ENCODE measurements at regions not wholly inside any gene's neighbourhood (a gene's known extent, or its start where the extent isn't known, plus 50 kb on each side); places are given as distances from the start of the nearest gene placed in this dataset.
"Not testable (repeated sequence)": the region's sequence is repeated elsewhere in the genome, so short reads cannot be mapped to it uniquely, and the experiment has no call there.

DNA sequence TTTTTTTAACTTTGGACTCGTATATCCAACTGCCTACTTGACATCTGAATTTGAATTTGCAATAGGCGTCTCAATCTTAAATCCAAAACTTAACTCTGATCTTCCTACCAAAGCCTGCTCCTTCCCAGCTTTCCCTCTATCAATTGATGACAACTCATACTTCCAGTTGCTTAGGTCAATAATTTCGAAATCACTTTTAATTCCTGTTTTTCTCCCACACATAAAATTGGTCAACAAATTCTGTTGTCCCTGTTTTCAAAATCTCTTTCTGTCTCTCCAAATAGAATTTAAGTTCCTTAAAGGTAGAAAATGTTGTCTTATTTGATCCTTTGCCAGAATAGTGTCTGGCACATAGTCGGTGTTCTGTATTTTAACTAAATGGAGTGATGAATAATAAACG is 332.4 kb downstream of the SATB1 start:
- Histone ChIP-seq H3K9me3 (peaks cover 4% of the 10 kb centered on the region), H3K27ac (no peak overlapping the region), H3K4me1 (no peaks in the 10 kb centered on the region), H3K27me3 (no peaks in the 10 kb centered on the region), H3K36me3 (no peaks in the 10 kb centered on the region), H3K4me3 (no peak overlapping the region)
- ATAC-seq, result no peak
- intact Hi-C loops (cut with DNase I), result no loop called here
- TF ChIP-seq, protein P1, sequence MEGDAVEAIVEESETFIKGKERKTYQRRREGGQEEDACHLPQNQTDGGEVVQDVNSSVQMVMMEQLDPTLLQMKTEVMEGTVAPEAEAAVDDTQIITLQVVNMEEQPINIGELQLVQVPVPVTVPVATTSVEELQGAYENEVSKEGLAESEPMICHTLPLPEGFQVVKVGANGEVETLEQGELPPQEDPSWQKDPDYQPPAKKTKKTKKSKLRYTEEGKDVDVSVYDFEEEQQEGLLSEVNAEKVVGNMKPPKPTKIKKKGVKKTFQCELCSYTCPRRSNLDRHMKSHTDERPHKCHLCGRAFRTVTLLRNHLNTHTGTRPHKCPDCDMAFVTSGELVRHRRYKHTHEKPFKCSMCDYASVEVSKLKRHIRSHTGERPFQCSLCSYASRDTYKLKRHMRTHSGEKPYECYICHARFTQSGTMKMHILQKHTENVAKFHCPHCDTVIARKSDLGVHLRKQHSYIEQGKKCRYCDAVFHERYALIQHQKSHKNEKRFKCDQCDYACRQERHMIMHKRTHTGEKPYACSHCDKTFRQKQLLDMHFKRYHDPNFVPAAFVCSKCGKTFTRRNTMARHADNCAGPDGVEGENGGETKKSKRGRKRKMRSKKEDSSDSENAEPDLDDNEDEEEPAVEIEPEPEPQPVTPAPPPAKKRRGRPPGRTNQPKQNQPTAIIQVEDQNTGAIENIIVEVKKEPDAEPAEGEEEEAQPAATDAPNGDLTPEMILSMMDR (IDR thresholded peaks at IDR 0.05), result no peak
- no peak for DNase-seq

- Histone ChIP-seq H3K27ac (no peak overlapping the region), H3K27me3 (no peaks in the 10 kb centered on the region), H3K4me3 (no peak overlapping the region), H3K36me3 (no peaks in the 10 kb centered on the region), H3K4me1 (no peaks in the 10 kb centered on the region), H3K9me3 (no peaks in the 10 kb centered on the region)
- TF ChIP-seq, protein P1 (IDR thresholded peaks at IDR 0.05), result no peak
- no peak for ATAC-seq
- intact Hi-C loops (cut with DNase I), result no loop called here
- no peak for DNase-seq
Measured at GRCh38 chr3:18090377-18090776, 334.8 kb downstream of the SATB1 start.

GRCh38 chr3:18087988-18088387 is 337.2 kb downstream of the SATB1 start:
- Histone ChIP-seq H3K36me3 (no peaks in the 10 kb centered on the region), H3K4me1 (no peaks in the 10 kb centered on the region), H3K4me3 (no peak overlapping the region), H3K27me3 (no peaks in the 10 kb centered on the region), H3K27ac (no peak overlapping the region), H3K9me3 (no peaks in the 10 kb centered on the region)
- ATAC-seq, result no peak
- intact Hi-C loops (cut with DNase I), result no loop called here
- no peak for DNase-seq
- TF ChIP-seq, protein P1 (IDR thresholded peaks at IDR 0.05), result no peak

DNA sequence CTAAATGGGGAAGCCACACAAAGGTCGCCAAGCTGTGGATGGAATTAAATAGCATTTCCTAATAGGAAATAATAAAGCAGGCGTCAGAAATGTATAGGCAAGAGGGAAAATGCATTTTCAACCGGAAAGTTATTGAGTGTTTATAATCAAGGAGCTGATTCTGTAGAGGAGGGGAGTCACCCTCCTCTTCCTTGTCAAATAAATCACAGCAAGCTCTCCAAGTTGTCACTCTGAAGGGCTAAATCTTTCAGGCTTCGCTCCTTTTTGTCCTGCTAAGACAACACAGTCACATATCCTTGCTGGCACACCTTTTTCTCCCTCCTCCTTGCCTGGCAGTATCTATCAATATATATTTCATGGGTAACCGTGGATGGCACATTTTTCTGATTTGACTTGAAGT is 338.4 kb downstream of the SATB1 start:
- Histone ChIP-seq H3K27me3 (no peaks in the 10 kb centered on the region), H3K9me3 (no peaks in the 10 kb centered on the region), H3K4me1 (no peaks in the 10 kb centered on the region), H3K36me3 (no peaks in the 10 kb centered on the region), H3K27ac (no peak overlapping the region), H3K4me3 (no peak overlapping the region)
- intact Hi-C loops (cut with DNase I), result no loop called here
- no peak for DNase-seq
- no peak for ATAC-seq
- TF ChIP-seq, protein P1 (IDR thresholded peaks at IDR 0.05), result no peak

DNA sequence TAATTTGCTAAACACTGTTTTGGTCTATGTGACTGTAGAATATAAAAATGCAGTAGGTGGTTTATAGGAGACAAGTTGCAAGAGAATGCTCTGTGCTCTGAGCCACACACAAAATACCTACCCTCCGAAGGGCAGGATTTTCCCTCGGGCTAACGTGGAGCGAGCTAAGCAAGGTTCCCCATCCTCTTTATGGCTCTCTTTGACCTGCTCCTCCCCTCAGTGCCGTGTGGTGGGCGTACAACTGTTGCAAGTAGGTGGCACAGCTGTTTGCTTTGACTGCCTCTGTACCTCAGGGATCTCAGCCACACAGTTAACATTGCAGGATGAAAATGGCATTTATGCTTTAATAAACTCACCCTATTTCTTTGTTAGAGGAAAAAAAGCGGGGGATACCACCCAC is 339.1 kb downstream of the SATB1 start:
- Histone ChIP-seq H3K4me1 (no peaks in the 10 kb centered on the region), H3K27ac (no peak overlapping the region), H3K4me3 (no peak overlapping the region), H3K27me3 (no peaks in the 10 kb centered on the region), H3K36me3 (no peaks in the 10 kb centered on the region), H3K9me3 (no peaks in the 10 kb centered on the region)
- DNase-seq (no peak), ATAC-seq (no peak)
- intact Hi-C loops (cut with DNase I), result no loop called here
- TF ChIP-seq, protein P1 (IDR thresholded peaks at IDR 0.05), result no peak

- Histone ChIP-seq H3K9me3 (no peaks in the 10 kb centered on the region), H3K27ac (no peak overlapping the region), H3K36me3 (no peaks in the 10 kb centered on the region), H3K4me3 (no peak overlapping the region), H3K27me3 (no peaks in the 10 kb centered on the region), H3K4me1 (no peaks in the 10 kb centered on the region)
- ATAC-seq (no peak), DNase-seq (no peak)
- intact Hi-C loops (cut with DNase I), result no loop called here
- TF ChIP-seq, protein P1 (IDR thresholded peaks at IDR 0.05), result no peak
Measured at GRCh38 chr3:18085429-18085828, 339.7 kb downstream of the SATB1 start.

GRCh38 chr3:18083273-18083590 is 340.8 kb upstream of the TBC1D5 start:
- H3K9me3 ChIP-seq; H3K36me3 ChIP-seq; H3K4me3 ChIP-seq; H3K4me1 ChIP-seq; ATAC-seq; H3K27ac ChIP-seq; DNase-seq; intact Hi-C loops (cut with DNase I); H3K27me3 ChIP-seq: not testable (repeated sequence)

All from upper lobe of right lung (tissue), 1 donor.